H1 (cell line): ENCODE measurements at regions not wholly inside any gene's neighbourhood (a gene's known extent, or its start where the extent isn't known, plus 50 kb on each side); places are given as distances from the start of the nearest gene placed in this dataset.

Experiments
- CTCF ChIA-PET: fragments of 300-600 bp; sonication (Branson Sonifier 250); formaldehyde crosslinking; loops from one replicate; lab custom pipeline; 2021; ENCODE audit not compliant: partially characterized antibody; lab: Charles Lee
- POLR2A ChIA-PET: fragments of 300-600 bp; sonication (Branson Sonifier 250); formaldehyde crosslinking; loops from one replicate; lab custom pipeline; 2021; ENCODE audit warnings: inconsistent platforms; ENCODE audit not compliant: partially characterized antibody; lab: Charles Lee
- DNase-seq, 2 experiments: peaks; one replicate each; pipeline versions ENCODE4 v3.0.0 to v3.0.0-alpha.2; 2010 to 2022; ENCODE audit warnings: low spot score in 2 of 2, low read depth in 1 of 2, mixed read lengths in 1 of 2
- FAIRE-seq: peaks from 2 replicates; lab custom pipeline; 2011; peaks lifted over from hg19 to GRCh38; lab: Jason Lieb, UNC
- H2AFZ ChIP-seq: 2 replicates; pipeline ENCODE4 v1.8.1; 2012; ENCODE audit warnings: low read length, inconsistent platforms
- H2AK5ac ChIP-seq: 2 replicates; pipeline ENCODE4 v1.6.1; 2013; ENCODE audit warnings: low read depth, low read length
- H2BK120ac ChIP-seq: replicated peaks from 2 replicates; pipeline ENCODE3; 2013; ENCODE audit warnings: low read depth, low read length, inconsistent platforms
- H2BK12ac ChIP-seq: 2 replicates; pipeline ENCODE4 v1.6.1; 2013; ENCODE audit warnings: low read depth, low read length
- H2BK15ac ChIP-seq: 2 replicates; pipeline ENCODE4 v1.6.1; 2013; ENCODE audit warnings: low read length
- H2BK20ac ChIP-seq: 2 replicates; pipeline ENCODE4 v1.6.1; 2013; ENCODE audit warnings: low read length
- H2BK5ac ChIP-seq: 2 replicates; pipeline ENCODE4 v1.6.1; 2013; ENCODE audit warnings: low read depth, low read length
- H3K14ac ChIP-seq: 2 replicates; pipeline ENCODE4 v1.6.1; 2013; ENCODE audit warnings: inconsistent platforms; ENCODE audit not compliant: insufficient read length
- H3K18ac ChIP-seq: 2 replicates; pipeline ENCODE4 v1.6.1; 2013; ENCODE audit warnings: low read length; ENCODE audit errors: extremely low read depth
- H3K23ac ChIP-seq: 2 replicates; pipeline ENCODE4 v1.6.1; 2013; ENCODE audit warnings: inconsistent platforms; ENCODE audit not compliant: insufficient read length
- H3K23me2 ChIP-seq: 2 replicates; pipeline ENCODE4 v1.6.1; 2013; ENCODE audit warnings: low read depth, low read length
- H3K27ac ChIP-seq: 2 replicates; pipeline ENCODE4 v1.6.1; 2011; ENCODE audit warnings: low read depth, low read length, inconsistent platforms
- H3K27me3 ChIP-seq, 4 experiments: replicated peaks in 1 of 4; 1 replicate in 1 of 4; 2 replicates in 3 of 4; pipeline versions ENCODE4 v1.6.1 to v1.8.1; 2011 to 2013; ENCODE audit warnings: low read length in 3 of 4, mild to moderate bottlenecking in 3 of 4, inconsistent platforms in 2 of 4, mixed read lengths in 2 of 4, moderate library complexity in 1 of 4; ENCODE audit not compliant: control insufficient read depth in 3 of 4, insufficient read depth in 3 of 4; ENCODE audit errors: extremely low read depth in 1 of 4
- H3K36me3 ChIP-seq, 4 experiments: 2 replicates each; pipeline versions ENCODE4 v1.6.1 to v1.8.1; 2011 to 2013; ENCODE audit warnings: mild to moderate bottlenecking in 4 of 4, low read length in 3 of 4, moderate library complexity in 2 of 4, control low read depth in 1 of 4, inconsistent platforms in 1 of 4; ENCODE audit not compliant: insufficient read depth in 4 of 4, control insufficient read depth in 2 of 4
- H3K4ac ChIP-seq: replicated peaks from 2 replicates; pipeline ENCODE3; 2013; ENCODE audit warnings: low read length, low read depth, mixed read lengths, inconsistent platforms; ENCODE audit not compliant: insufficient read length
- H3K4me1 ChIP-seq, 4 experiments: replicated peaks in 1 of 4; 1 replicate in 1 of 4; 2 replicates in 3 of 4; pipeline versions ENCODE4 v1.6.1 to v1.8.1; 2011 to 2013; ENCODE audit warnings: low read length in 3 of 4, inconsistent platforms in 2 of 4, mixed read lengths in 1 of 4; ENCODE audit not compliant: insufficient read depth in 4 of 4, control insufficient read depth in 3 of 4
- H3K4me2 ChIP-seq, 2 experiments: 2 replicates each; pipeline versions ENCODE4 v1.6.1 to v1.8.1; 2011 to 2013; ENCODE audit warnings: low read depth in 2 of 2, low read length in 2 of 2, control low read depth in 1 of 2, inconsistent platforms in 1 of 2, mild to moderate bottlenecking in 1 of 2; ENCODE audit not compliant: insufficient read depth in 1 of 2
- H3K4me3 ChIP-seq, 4 experiments: fragments of 200-600, 300-600 bp in 1 of 4; sonication (generic), shearing (Covaris generic), sonication (Bioruptor Twin) in 1 of 4; 2 replicates each; pipeline versions ENCODE4 v1.5.1 to v1.8.1; 2011 to 2016; ENCODE audit warnings: low read length in 4 of 4, low read depth in 3 of 4, control low read depth in 2 of 4, inconsistent platforms in 2 of 4, mild to moderate bottlenecking in 2 of 4, mixed read lengths in 1 of 4, moderate library complexity in 1 of 4; ENCODE audit not compliant: insufficient read depth in 2 of 4; ENCODE audit errors: extremely low read depth in 1 of 4
- H3K56ac ChIP-seq: replicated peaks from 2 replicates; pipeline ENCODE3; 2013; ENCODE audit warnings: low read depth, mild to moderate bottlenecking, mixed read lengths, low read length, inconsistent platforms; ENCODE audit not compliant: insufficient read length
- H3K79me1 ChIP-seq: 2 replicates; pipeline ENCODE4 v1.6.1; 2013; ENCODE audit warnings: low read depth, low read length, control low read depth
- H3K79me2 ChIP-seq, 2 experiments: 2 replicates each; pipeline versions ENCODE4 v1.6.1 to v1.8.1; 2012 to 2013; ENCODE audit warnings: low read length in 2 of 2, mild to moderate bottlenecking in 2 of 2, inconsistent platforms in 1 of 2; ENCODE audit not compliant: insufficient read depth in 2 of 2, control insufficient read depth in 1 of 2
- H3K9ac ChIP-seq, 4 experiments: replicated peaks in 1 of 4; 1 replicate in 1 of 4; 2 replicates in 3 of 4; pipeline versions ENCODE4 v1.6.1 to v1.8.1; 2011 to 2013; ENCODE audit warnings: low read depth in 3 of 4, low read length in 3 of 4, control low read depth in 2 of 4, mild to moderate bottlenecking in 2 of 4, moderate library complexity in 2 of 4, inconsistent platforms in 1 of 4; ENCODE audit errors: extremely low read depth in 1 of 4
- H3K9me3 ChIP-seq, 2 experiments: 2 replicates each; pipeline versions ENCODE4 v1.6.1 to v1.8.1; 2012 to 2013; ENCODE audit warnings: mild to moderate bottlenecking in 2 of 2, moderate library complexity in 2 of 2, control low read depth in 1 of 2, inconsistent platforms in 1 of 2, low read depth in 1 of 2, low read length in 1 of 2, mixed read lengths in 1 of 2; ENCODE audit not compliant: insufficient read depth in 2 of 2
- H4K20me1 ChIP-seq, 2 experiments: replicated peaks in 1 of 2; 2 replicates each; pipeline versions ENCODE3 to v1.8.1; 2011 to 2013; ENCODE audit warnings: inconsistent platforms in 2 of 2, low read length in 2 of 2, mild to moderate bottlenecking in 1 of 2; ENCODE audit not compliant: insufficient read depth in 2 of 2, control insufficient read depth in 1 of 2
- H4K5ac ChIP-seq: 2 replicates; pipeline ENCODE4 v1.6.1; 2013; ENCODE audit warnings: low read length, low read depth, mixed read lengths, inconsistent platforms; ENCODE audit not compliant: insufficient read length
- H4K8ac ChIP-seq: 2 replicates; pipeline ENCODE4 v1.8.0; 2013; ENCODE audit warnings: mild to moderate bottlenecking, moderate library complexity, low read length, inconsistent platforms; ENCODE audit not compliant: insufficient read depth; ENCODE audit errors: extremely low read depth
- H4K91ac ChIP-seq: replicated peaks from 2 replicates; pipeline ENCODE3; 2013; ENCODE audit warnings: low read length, mixed read lengths, inconsistent platforms; ENCODE audit not compliant: insufficient read length
- FOSL1 ChIP-seq: IDR thresholded peaks from 2 replicates; pipeline ENCODE4 v1.6.1; 2011; ENCODE audit warnings: mild to moderate bottlenecking, low read depth, low read length, moderate library complexity; ENCODE audit not compliant: insufficient read depth
- JUND ChIP-seq: IDR thresholded peaks from 2 replicates; pipeline ENCODE4 v1.6.1; 2011; ENCODE audit warnings: mild to moderate bottlenecking, improper control_type of control experiment, low read length
- PHF8 ChIP-seq: fragments of 200-600 bp; sonication (generic); conservative IDR thresholded peaks from 2 replicates; pipeline ENCODE4 v1.7.1; 2012; ENCODE audit warnings: low read depth, mild to moderate bottlenecking, inconsistent platforms, low read length, moderate library complexity
- POLR2A ChIP-seq, 2 experiments: IDR thresholded peaks; 1 replicate in 1 of 2; 2 replicates in 1 of 2; pipeline ENCODE4 v1.6.1; 2011; ENCODE audit warnings: low read depth in 2 of 2, low read length in 2 of 2, mild to moderate bottlenecking in 2 of 2; ENCODE audit errors: control extremely low read depth in 1 of 2
- POLR2AphosphoS5 ChIP-seq: IDR thresholded peaks from 2 replicates; pipeline ENCODE4 v1.6.1; 2011; ENCODE audit warnings: low read depth, low read length
- SIN3A ChIP-seq, 2 experiments: IDR thresholded peaks in 1 of 2; conservative IDR thresholded peaks in 1 of 2; 2 replicates each; pipeline ENCODE4 v1.6.1; 2011 to 2012; ENCODE audit warnings: low read length in 2 of 2, improper control_type of control experiment in 1 of 2, low read depth in 1 of 2, mild to moderate bottlenecking in 1 of 2
- TAF1 ChIP-seq: IDR thresholded peaks from 2 replicates; pipeline ENCODE4 v1.6.1; 2011; ENCODE audit warnings: mild to moderate bottlenecking, low read depth, low read length
- ZNF274 ChIP-seq: IDR thresholded peaks from 2 replicates; pipeline ENCODE4 v1.7.0; 2012; ENCODE audit warnings: low read length, borderline replicate concordance; ENCODE audit errors: extremely low read depth
- WGBS, 2 experiments: shearing (Covaris generic) in 1 of 2; methylation state at CpG; one replicate each; pipeline versions ENCODE4 v1.1.6 to v1.1.7; 2013 to 2015; ENCODE audit warnings: low lambda C conversion rate in 2 of 2, mixed read lengths in 2 of 2, inconsistent platforms in 1 of 2, low coverage in 1 of 2, missing lambda C conversion rate in 1 of 2; ENCODE audit not compliant: insufficient replicate concordance in 2 of 2, insufficient coverage in 1 of 2, insufficient read length in 1 of 2; ENCODE audit errors: extremely low coverage in 1 of 2, missing lambda C conversion rate in 1 of 2; 5-methylcytosine and 5-hydroxymethylcytosine counted together

DNA sequence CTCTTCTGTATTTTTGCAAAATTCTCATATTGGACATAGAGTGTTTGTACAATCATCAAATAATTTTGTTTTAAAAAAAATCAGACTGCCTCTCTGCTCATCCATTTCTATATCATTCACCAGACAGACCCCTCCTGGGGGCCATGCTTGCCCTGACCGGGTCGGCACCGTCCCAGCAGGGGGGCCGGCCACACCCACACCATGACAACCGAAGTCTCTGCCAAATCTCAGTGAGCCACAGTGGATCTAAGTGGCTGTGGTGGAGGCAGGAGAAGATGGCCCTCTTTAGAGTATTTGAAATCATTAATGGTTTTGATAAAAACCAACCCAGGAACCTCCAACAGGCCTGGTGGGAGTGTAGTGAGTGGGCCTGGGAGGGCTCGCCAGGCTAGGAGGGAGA lies 66.9 kb upstream of the ADRA2C start:
- no peak for DNase-seq
- no peak overlapping the region for H3K18ac ChIP-seq
- H3K23me2 ChIP-seq = no peaks in the 10 kb centered on the region

More for the DNA sequence above, 66.9 kb upstream of the ADRA2C start:
- H3K4ac ChIP-seq = no peak overlapping the region
- H2AFZ ChIP-seq = no peak overlapping the region
- no peak overlapping the region for H2BK120ac ChIP-seq
- no peaks in the 10 kb centered on the region for H3K27me3 ChIP-seq
- no peak overlapping the region for H2BK20ac ChIP-seq
- no peak overlapping the region for H3K14ac ChIP-seq
- H4K20me1 ChIP-seq = no peaks in the 10 kb centered on the region
- no peak for TF ChIP-seq ZNF274
- no peak for TF ChIP-seq TAF1
- no peak for TF ChIP-seq SIN3A (conservative IDR thresholded peaks at IDR 0.05 in 1 of 2, IDR thresholded peaks at IDR 0.05 in 1 of 2; ENCODE audit: low read depth in 1 of 2, low read length in 2 of 2)
- no peak for TF ChIP-seq POLR2A (IDR thresholded peaks at IDR 0.05; ENCODE audit: control extremely low read depth in 1 of 2, low read depth in 2 of 2, low read length in 2 of 2)
- TF ChIP-seq FOSL1 = no peak
- no peak for TF ChIP-seq JUND
- no peak for TF ChIP-seq POLR2AphosphoS5
- no peak for TF ChIP-seq PHF8
- H3K79me2 ChIP-seq = no peaks in the 10 kb centered on the region
- peaks cover 0 to 3% of the 10 kb centered on the region in 2 experiments; a peak in 1 of 4 replicates for H3K9me3 ChIP-seq
- no peaks in the 10 kb centered on the region for H3K79me1 ChIP-seq
- H3K9ac ChIP-seq = no peak overlapping the region
- no peak overlapping the region for H3K56ac ChIP-seq
- no peak overlapping the region for H3K27ac ChIP-seq
- H3K4me2 ChIP-seq = no peak overlapping the region
- no peak overlapping the region for H3K23ac ChIP-seq
- H2AK5ac ChIP-seq = no peak overlapping the region
- no peak overlapping the region for H4K91ac ChIP-seq
- no peak overlapping the region for H2BK15ac ChIP-seq
- peak overlapping the region; percentile 39; the same call in 1 of the 2 replicates for H4K8ac ChIP-seq
- H2BK5ac ChIP-seq = no peak overlapping the region
- no peak for FAIRE-seq
- no peak overlapping the region for H3K4me3 ChIP-seq
- CTCF ChIA-PET = no interaction called here
- no peaks in the 10 kb centered on the region for H3K36me3 ChIP-seq
- peaks cover 0 to 16% (median 7%) of the 10 kb centered on the region in 4 experiments; a peak in 6 of 7 replicates for H3K4me1 ChIP-seq
- POLR2A ChIA-PET = no interaction called here
- H4K5ac ChIP-seq = no peak overlapping the region
- H2BK12ac ChIP-seq = 0 out of 2 replicates have a peak overlapping the region, but pooled peaks have one; percentile 27
- WGBS, 2 experiments = 87% methylated on average over 6 of the region's 6 CpGs; no CpG with 5 or more reads in 1 of the 2 experiments
